Fibroblast of lung (primary cell): ENCODE measurements at regions not wholly inside any gene's neighbourhood (a gene's known extent, or its start where the extent isn't known, plus 50 kb on each side); places are given as distances from the start of the nearest gene placed in this dataset.

Source experiments
- DNase-seq, 2 donors: peaks; one replicate each; pipeline versions ENCODE4 v3.0.0 to v3.0.0-alpha.2; 2010; ENCODE audit warnings: low read depth in 2 of 2
- H2AFZ ChIP-seq: 2 replicates; pipeline ENCODE4 v1.5.1; 2012; ENCODE audit warnings: low read length, control low read depth, inconsistent platforms
- H3K27ac ChIP-seq: 2 replicates; pipeline ENCODE4 v1.5.1; 2011; ENCODE audit warnings: low read length, control low read depth; ENCODE audit not compliant: insufficient read depth
- H3K27me3 ChIP-seq: 2 replicates; pipeline ENCODE4 v1.5.1; 2011; ENCODE audit warnings: mild to moderate bottlenecking, low read length; ENCODE audit not compliant: control insufficient read depth, insufficient read depth
- H3K36me3 ChIP-seq: 2 replicates; pipeline ENCODE4 v1.5.1; 2011; ENCODE audit warnings: low read length; ENCODE audit not compliant: control insufficient read depth, insufficient read depth
- H3K4me1 ChIP-seq: 2 replicates; pipeline ENCODE4 v1.5.1; 2011; ENCODE audit warnings: low read length; ENCODE audit not compliant: control insufficient read depth, insufficient read depth; ENCODE audit errors: extremely low read depth
- H3K4me2 ChIP-seq: 2 replicates; pipeline ENCODE4 v1.5.1; 2011; ENCODE audit warnings: low read length, control low read depth; ENCODE audit not compliant: insufficient read depth; ENCODE audit errors: extremely low read depth
- H3K4me3 ChIP-seq, 4 experiments: fragments of 200-600 bp in 1 of 4; sonication (generic) in 1 of 4; replicated peaks in 1 of 4; 2 replicates each; pipeline ENCODE4 v1.5.1; 2011 to 2016; ENCODE audit warnings: low read length in 4 of 4, low read depth in 3 of 4, mild to moderate bottlenecking in 3 of 4, control low read depth in 2 of 4, inconsistent platforms in 1 of 4, mixed read lengths in 1 of 4; ENCODE audit not compliant: insufficient read depth in 1 of 4; ENCODE audit errors: control extremely low read depth in 1 of 4
- H3K79me2 ChIP-seq: 2 replicates; pipeline ENCODE4 v1.5.1; 2012; ENCODE audit warnings: mild to moderate bottlenecking, low read length, inconsistent platforms; ENCODE audit not compliant: control insufficient read depth, insufficient read depth
- H3K9ac ChIP-seq: 2 replicates; pipeline ENCODE4 v1.5.1; 2011; ENCODE audit warnings: mild to moderate bottlenecking, low read length, control low read depth; ENCODE audit not compliant: insufficient read depth
- H3K9me3 ChIP-seq: 2 replicates; pipeline ENCODE4 v1.5.1; 2012; ENCODE audit warnings: low read depth, low read length; ENCODE audit not compliant: control insufficient read depth, insufficient read depth
- H4K20me1 ChIP-seq: 2 replicates; pipeline ENCODE4 v1.5.1; 2011; ENCODE audit warnings: low read length; ENCODE audit not compliant: control insufficient read depth, insufficient read depth; ENCODE audit errors: extremely low read depth
- EZH2 ChIP-seq: IDR thresholded peaks from 2 replicates; pipeline ENCODE4 v1.5.1; 2012; ENCODE audit warnings: low read length, control low read depth, mild to moderate bottlenecking; ENCODE audit errors: missing control alignments
- TF ChIP-seq, protein P1 (sequence below), 2 donors: IDR thresholded peaks in 1 of 2; conservative IDR thresholded peaks in 1 of 2; 1 replicate in 1 of 2; 2 replicates in 1 of 2; pipeline ENCODE4 v1.5.1; 2011 to 2012; ENCODE audit warnings: low read length in 2 of 2, control low read depth in 1 of 2, inconsistent platforms in 1 of 2, low read depth in 1 of 2, mild to moderate bottlenecking in 1 of 2

GRCh38 chr6:112622036-112622435 lies 274.9 kb downstream of the RFPL4B start:
- Histone ChIP-seq H3K9me3 (no peaks in the 10 kb centered on the region), H3K9ac (no peak overlapping the region), H3K27me3 (no peaks in the 10 kb centered on the region), H3K27ac (no peak overlapping the region), H3K36me3 (no peaks in the 10 kb centered on the region), H3K4me3 (no peak overlapping the region), H4K20me1 (no peaks in the 10 kb centered on the region), H3K4me2 (no peak overlapping the region), H3K79me2 (no peaks in the 10 kb centered on the region), H3K4me1 (no peaks in the 10 kb centered on the region), H2AFZ (no peak overlapping the region)
- no peak for TF ChIP-seq EZH2
- TF ChIP-seq, protein P1, sequence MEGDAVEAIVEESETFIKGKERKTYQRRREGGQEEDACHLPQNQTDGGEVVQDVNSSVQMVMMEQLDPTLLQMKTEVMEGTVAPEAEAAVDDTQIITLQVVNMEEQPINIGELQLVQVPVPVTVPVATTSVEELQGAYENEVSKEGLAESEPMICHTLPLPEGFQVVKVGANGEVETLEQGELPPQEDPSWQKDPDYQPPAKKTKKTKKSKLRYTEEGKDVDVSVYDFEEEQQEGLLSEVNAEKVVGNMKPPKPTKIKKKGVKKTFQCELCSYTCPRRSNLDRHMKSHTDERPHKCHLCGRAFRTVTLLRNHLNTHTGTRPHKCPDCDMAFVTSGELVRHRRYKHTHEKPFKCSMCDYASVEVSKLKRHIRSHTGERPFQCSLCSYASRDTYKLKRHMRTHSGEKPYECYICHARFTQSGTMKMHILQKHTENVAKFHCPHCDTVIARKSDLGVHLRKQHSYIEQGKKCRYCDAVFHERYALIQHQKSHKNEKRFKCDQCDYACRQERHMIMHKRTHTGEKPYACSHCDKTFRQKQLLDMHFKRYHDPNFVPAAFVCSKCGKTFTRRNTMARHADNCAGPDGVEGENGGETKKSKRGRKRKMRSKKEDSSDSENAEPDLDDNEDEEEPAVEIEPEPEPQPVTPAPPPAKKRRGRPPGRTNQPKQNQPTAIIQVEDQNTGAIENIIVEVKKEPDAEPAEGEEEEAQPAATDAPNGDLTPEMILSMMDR (conservative IDR thresholded peaks at IDR 0.05 in 1 of 2, IDR thresholded peaks at IDR 0.05 in 1 of 2; ENCODE audit: low read depth in 1 of 2, low read length in 2 of 2): no peak
- peak in 1 of 2 donors; percentile 31 for DNase-seq

DNA sequence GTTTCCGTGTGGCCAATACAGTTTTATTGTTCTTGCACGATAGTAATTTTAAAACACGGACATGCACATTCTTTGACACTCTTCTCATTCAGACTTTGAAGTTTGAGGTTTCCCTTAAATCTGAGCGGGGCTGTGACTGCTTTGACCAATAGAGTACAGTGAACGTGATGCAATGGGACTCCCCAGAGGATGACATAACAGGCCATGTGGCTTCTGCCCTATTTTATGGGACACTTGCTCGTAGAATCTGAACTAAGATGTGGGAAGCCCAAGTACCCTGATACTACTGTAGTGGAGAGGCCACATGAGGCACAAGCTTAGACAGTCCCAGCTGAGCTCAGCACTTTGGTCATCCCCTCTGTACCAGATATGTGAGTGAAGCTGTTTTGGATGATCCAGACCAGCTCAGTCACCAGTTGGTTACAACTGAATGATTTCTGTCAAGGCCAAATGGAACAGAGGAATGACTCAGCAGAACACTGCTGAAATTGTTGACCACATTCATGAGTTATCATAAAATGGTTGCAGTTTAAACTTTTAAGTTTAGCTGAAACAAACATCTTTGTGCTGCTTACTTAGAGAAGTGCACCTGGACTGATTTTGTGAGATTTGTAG lies 279.4 kb downstream of the RFPL4B start:
- no peak overlapping the region for H3K4me3 ChIP-seq
- H3K27me3 ChIP-seq: no peaks in the 10 kb centered on the region
- no peaks in the 10 kb centered on the region for H3K79me2 ChIP-seq
- no peak overlapping the region for H3K9ac ChIP-seq
- no peaks in the 10 kb centered on the region for H4K20me1 ChIP-seq
- TF ChIP-seq EZH2: no peak
- TF ChIP-seq, protein P1 (conservative IDR thresholded peaks at IDR 0.05 in 1 of 2, IDR thresholded peaks at IDR 0.05 in 1 of 2; ENCODE audit: low read depth in 1 of 2, low read length in 2 of 2): no peak
- peak overlapping the region; percentile 32 for H3K4me2 ChIP-seq
- H3K36me3 ChIP-seq: no peaks in the 10 kb centered on the region
- peak; percentile 75 to 78 for DNase-seq
- no peaks in the 10 kb centered on the region for H3K9me3 ChIP-seq
- peak overlapping the region; percentile 65 for H2AFZ ChIP-seq
- no peaks in the 10 kb centered on the region for H3K4me1 ChIP-seq
- no peak overlapping the region for H3K27ac ChIP-seq

DNA sequence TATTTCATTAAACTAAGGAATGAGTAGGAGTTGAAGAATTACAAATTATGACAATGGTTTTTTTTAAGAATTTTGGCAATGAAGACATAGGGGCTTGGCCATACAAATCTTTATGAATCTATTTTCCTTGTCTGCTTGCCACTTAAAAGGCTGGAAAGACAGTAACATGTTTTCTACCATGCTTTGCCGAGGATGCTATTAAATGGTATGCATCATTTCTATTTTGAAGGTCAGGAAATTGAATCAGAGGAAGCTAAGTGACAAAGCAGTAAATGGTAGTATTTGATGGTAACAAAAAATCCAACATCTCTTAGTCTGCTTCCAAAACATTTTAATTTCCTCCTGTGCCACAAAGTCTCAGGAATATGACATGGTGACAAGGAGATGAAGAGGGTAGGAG lies 287.2 kb downstream of the RFPL4B start:
- Histone ChIP-seq H3K27me3 (no peaks in the 10 kb centered on the region), H4K20me1 (no peaks in the 10 kb centered on the region), H3K4me1 (no peaks in the 10 kb centered on the region), H3K4me2 (no peak overlapping the region), H3K4me3 (no peak overlapping the region), H3K36me3 (no peaks in the 10 kb centered on the region), H2AFZ (no peak overlapping the region), H3K9me3 (no peaks in the 10 kb centered on the region), H3K27ac (no peak overlapping the region), H3K9ac (no peak overlapping the region), H3K79me2 (no peaks in the 10 kb centered on the region)
- no peak for DNase-seq
- TF ChIP-seq EZH2: no peak
- TF ChIP-seq, protein P1 (conservative IDR thresholded peaks at IDR 0.05 in 1 of 2, IDR thresholded peaks at IDR 0.05 in 1 of 2; ENCODE audit: low read depth in 1 of 2, low read length in 2 of 2): no peak
